ENCODE measurements at regions not wholly inside any gene's neighbourhood (a gene's known extent, or its start where the extent isn't known, plus 50 kb on each side); places are given as distances from the start of the nearest gene placed in this dataset.

DNA sequence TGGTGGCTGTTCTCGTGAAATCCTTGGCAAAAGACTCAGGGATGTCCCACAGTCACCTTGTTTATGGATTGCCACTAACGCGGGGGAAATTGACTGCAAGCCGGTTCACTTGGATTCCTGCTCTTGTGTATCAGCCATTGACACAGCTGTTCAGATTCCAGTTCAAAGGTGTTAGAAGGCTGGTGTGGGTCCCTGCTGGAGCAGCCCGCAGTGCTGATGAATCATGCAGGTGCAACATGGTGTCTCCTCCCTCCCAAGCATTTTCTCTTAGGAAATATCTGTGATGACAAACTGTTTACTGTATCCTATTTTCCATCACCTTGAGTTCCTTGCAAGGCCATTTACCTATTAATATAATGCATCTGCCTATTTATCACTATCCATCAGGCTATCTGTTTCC lies 170.1 kb downstream of the GATA3 start:
- no peak for TF ChIP-seq POLR2AphosphoS5 (IDR thresholded peaks at IDR 0.05; ENCODE audit: insufficient read depth, low read depth, low read length)
- TF ChIP-seq POLR2A (IDR thresholded peaks at IDR 0.05; ENCODE audit: low read depth, low read length): no peak
- TF ChIP-seq, protein P1, sequence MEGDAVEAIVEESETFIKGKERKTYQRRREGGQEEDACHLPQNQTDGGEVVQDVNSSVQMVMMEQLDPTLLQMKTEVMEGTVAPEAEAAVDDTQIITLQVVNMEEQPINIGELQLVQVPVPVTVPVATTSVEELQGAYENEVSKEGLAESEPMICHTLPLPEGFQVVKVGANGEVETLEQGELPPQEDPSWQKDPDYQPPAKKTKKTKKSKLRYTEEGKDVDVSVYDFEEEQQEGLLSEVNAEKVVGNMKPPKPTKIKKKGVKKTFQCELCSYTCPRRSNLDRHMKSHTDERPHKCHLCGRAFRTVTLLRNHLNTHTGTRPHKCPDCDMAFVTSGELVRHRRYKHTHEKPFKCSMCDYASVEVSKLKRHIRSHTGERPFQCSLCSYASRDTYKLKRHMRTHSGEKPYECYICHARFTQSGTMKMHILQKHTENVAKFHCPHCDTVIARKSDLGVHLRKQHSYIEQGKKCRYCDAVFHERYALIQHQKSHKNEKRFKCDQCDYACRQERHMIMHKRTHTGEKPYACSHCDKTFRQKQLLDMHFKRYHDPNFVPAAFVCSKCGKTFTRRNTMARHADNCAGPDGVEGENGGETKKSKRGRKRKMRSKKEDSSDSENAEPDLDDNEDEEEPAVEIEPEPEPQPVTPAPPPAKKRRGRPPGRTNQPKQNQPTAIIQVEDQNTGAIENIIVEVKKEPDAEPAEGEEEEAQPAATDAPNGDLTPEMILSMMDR (IDR thresholded peaks at IDR 0.05; ENCODE audit: extremely low read depth in 1 of 2, insufficient read depth in 1 of 2, low read depth in 1 of 2, low read length in 2 of 2): no peak
- TF ChIP-seq, protein P2, sequence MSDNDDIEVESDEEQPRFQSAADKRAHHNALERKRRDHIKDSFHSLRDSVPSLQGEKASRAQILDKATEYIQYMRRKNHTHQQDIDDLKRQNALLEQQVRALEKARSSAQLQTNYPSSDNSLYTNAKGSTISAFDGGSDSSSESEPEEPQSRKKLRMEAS (IDR thresholded peaks at IDR 0.05; ENCODE audit: insufficient read depth, insufficient read length): no peak
- TF ChIP-seq GATA2 (IDR thresholded peaks at IDR 0.05; ENCODE audit: insufficient read depth, insufficient read length, low read depth, low read length): no peak
- TF ChIP-seq EZH2 (IDR thresholded peaks at IDR 0.05; ENCODE audit: borderline replicate concordance, low read depth, low read length, severe bottlenecking): no peak
- TF ChIP-seq JUN (IDR thresholded peaks at IDR 0.05; ENCODE audit: borderline replicate concordance, insufficient read depth, insufficient read length, low read depth): no peak
- no peak for TF ChIP-seq MYC (IDR thresholded peaks at IDR 0.05; ENCODE audit: low read depth, low read length)
- no peak for TF ChIP-seq FOS (IDR thresholded peaks at IDR 0.05; ENCODE audit: borderline replicate concordance, insufficient read depth, low read length)
- H3K4me3 ChIP-seq (replicated peaks in 1 of 3; ENCODE audit: insufficient read depth in 1 of 3, low read depth in 1 of 3, low read length in 3 of 3): no peak overlapping the region
- dilution Hi-C loops (cut with MboI; ENCODE audit: extremely low pct_ligation_motif_present, low sequenced_read_pairs): no loop called here
- no peaks in the 10 kb centered on the region for H3K36me3 ChIP-seq (ENCODE audit: control insufficient read depth in 2 of 2, extremely low read depth in 1 of 2, insufficient read depth in 2 of 2, low read length in 2 of 2)
- ChIA-PET POLR2A (no interaction called here), CTCF (interaction anchor here (0.6 kb wide), 1 partner anchor 352 kb away, joined by 3 read pairs; no protein-coding TSS in a partner anchor)
- FAIRE-seq: no peak
- BruUV-seq (replicated peaks): no TSS peak
- no peak overlapping the region for H3K27ac ChIP-seq (ENCODE audit: insufficient read depth, low read depth, low read length)
- H3K4me1 ChIP-seq (ENCODE audit: control insufficient read depth, extremely low read depth, insufficient read depth, low read length): no peaks in the 10 kb centered on the region
- H4K20me1 ChIP-seq (replicated peaks; ENCODE audit: control insufficient read depth, extremely low read depth, insufficient read depth, low read length): no peaks in the 10 kb centered on the region
- no peak overlapping the region for H3K9ac ChIP-seq (replicated peaks; ENCODE audit: extremely low read depth, insufficient read depth, low read length)
- H3K9me1 ChIP-seq (replicated peaks; ENCODE audit: control insufficient read depth, extremely low read depth, insufficient read depth, low read length): no peaks in the 10 kb centered on the region
- intact Hi-C loops (cut with micrococcal nuclease): no loop called here
- H3K4me2 ChIP-seq (ENCODE audit: insufficient read depth, low read length): no peak overlapping the region
- no peaks in the 10 kb centered on the region for H3K9me3 ChIP-seq (replicated peaks; ENCODE audit: control insufficient read depth, insufficient read depth, low read length)
- no peak for DNase-seq (ENCODE audit: low read depth, low spot score)
- no peak overlapping the region for H2AFZ ChIP-seq (ENCODE audit: low read depth, low read length)
- H3K27me3 ChIP-seq (ENCODE audit: control insufficient read depth in 2 of 2, insufficient read depth in 2 of 2, low read length in 2 of 2): no peaks in the 10 kb centered on the region
- no peaks in the 10 kb centered on the region for H3K79me2 ChIP-seq (ENCODE audit: control insufficient read depth, insufficient read depth, low read length)

All from endothelial cell of umbilical vein (primary cell).